ENCODE measurements at regions not wholly inside any gene's neighbourhood (a gene's known extent, or its start where the extent isn't known, plus 50 kb on each side); places are given as distances from the start of the nearest gene placed in this dataset.

DNA sequence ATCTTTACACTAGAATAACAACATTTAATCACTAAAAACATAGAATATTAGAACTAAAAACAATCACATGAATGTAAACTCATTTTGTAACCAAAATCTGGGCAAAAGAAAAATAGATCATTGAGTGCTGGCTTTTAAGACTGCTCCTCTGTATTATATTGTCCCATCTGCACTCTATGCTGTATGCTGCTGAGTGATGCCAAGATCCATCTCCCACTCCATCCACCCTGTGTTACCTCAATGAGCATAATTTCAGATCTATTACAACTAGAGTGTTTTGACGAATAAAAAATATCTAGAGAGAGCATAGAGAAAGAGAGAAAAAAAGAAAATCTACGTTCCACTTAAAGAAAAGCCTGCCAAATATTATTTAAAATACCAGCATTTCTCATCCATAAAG lies 1060.4 kb downstream of the ZPLD1 start:
- no peak for DNase-seq
- Histone ChIP-seq H3K4me1 (peaks cover 0 to 11% (median 0%) of the 10 kb centered on the region in 4 donors), H3K36me3 (no peaks in the 10 kb centered on the region), H3K27ac (no peak overlapping the region), H3K4me3 (no peak overlapping the region), H3K9me3 (no peaks in the 10 kb centered on the region), H3K27me3 (no peaks in the 10 kb centered on the region)
- WGBS, 2 donors: 70 to 86% methylated on average over 2 of the region's 2 CpGs
- intact Hi-C loops (cut with DNase I): no loop called here
- TF ChIP-seq POLR2A (IDR thresholded peaks at IDR 0.05): no peak
- TF ChIP-seq, protein P1, sequence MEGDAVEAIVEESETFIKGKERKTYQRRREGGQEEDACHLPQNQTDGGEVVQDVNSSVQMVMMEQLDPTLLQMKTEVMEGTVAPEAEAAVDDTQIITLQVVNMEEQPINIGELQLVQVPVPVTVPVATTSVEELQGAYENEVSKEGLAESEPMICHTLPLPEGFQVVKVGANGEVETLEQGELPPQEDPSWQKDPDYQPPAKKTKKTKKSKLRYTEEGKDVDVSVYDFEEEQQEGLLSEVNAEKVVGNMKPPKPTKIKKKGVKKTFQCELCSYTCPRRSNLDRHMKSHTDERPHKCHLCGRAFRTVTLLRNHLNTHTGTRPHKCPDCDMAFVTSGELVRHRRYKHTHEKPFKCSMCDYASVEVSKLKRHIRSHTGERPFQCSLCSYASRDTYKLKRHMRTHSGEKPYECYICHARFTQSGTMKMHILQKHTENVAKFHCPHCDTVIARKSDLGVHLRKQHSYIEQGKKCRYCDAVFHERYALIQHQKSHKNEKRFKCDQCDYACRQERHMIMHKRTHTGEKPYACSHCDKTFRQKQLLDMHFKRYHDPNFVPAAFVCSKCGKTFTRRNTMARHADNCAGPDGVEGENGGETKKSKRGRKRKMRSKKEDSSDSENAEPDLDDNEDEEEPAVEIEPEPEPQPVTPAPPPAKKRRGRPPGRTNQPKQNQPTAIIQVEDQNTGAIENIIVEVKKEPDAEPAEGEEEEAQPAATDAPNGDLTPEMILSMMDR (IDR thresholded peaks at IDR 0.05): no peak
- no peak for TF ChIP-seq EP300 (IDR thresholded peaks at IDR 0.05)
- no peak for TF ChIP-seq POLR2AphosphoS5 (IDR thresholded peaks at IDR 0.05)

GRCh38 chr3:103499132-103499900 lies 1064.5 kb downstream of the ZPLD1 start:
- 42 to 68% methylated on average over 1 of the region's 1 CpG for WGBS, 2 donors
- Histone ChIP-seq H3K36me3 (no peaks in the 10 kb centered on the region), H3K27ac (no peak overlapping the region), H3K27me3 (no peaks in the 10 kb centered on the region), H3K4me1 (peaks cover 0 to 11% (median 0%) of the 10 kb centered on the region in 4 donors), H3K9me3 (no peaks in the 10 kb centered on the region), H3K4me3 (no peak overlapping the region)
- intact Hi-C loops (cut with DNase I): no loop called here
- no peak for DNase-seq
- no peak for TF ChIP-seq POLR2A (IDR thresholded peaks at IDR 0.05)
- TF ChIP-seq, protein P1 (IDR thresholded peaks at IDR 0.05): no peak
- TF ChIP-seq EP300 (IDR thresholded peaks at IDR 0.05): no peak

DNA sequence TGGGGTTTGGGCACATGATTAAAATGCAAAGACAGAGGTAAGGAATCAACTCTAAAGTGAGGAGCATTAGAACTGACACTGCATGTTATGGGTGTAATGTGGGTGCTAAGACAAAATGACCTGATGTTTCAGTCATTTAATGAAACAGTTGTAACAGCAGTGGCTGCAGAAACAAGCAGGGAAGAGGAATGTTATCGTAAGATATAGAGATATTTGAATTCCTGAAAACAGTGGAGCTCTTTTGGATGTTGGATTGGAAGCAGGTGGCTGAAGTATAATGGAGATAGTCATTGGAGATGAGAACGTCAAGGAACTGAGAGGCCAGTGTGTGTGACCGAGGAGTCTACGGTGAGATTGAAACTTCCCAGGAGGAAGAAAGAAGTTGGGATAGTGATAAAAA lies 1065.2 kb downstream of the ZPLD1 start:
- Histone ChIP-seq H3K27me3 (no peaks in the 10 kb centered on the region), H3K9me3 (no peaks in the 10 kb centered on the region), H3K4me1 (peaks cover 0 to 11% (median 0%) of the 10 kb centered on the region in 4 donors), H3K27ac (no peak overlapping the region), H3K36me3 (no peaks in the 10 kb centered on the region), H3K4me3 (no peak overlapping the region)
- intact Hi-C loops (cut with DNase I): no loop called here
- TF ChIP-seq, protein P1 (IDR thresholded peaks at IDR 0.05): no peak
- no peak for TF ChIP-seq EP300 (IDR thresholded peaks at IDR 0.05)
- TF ChIP-seq POLR2AphosphoS5 (IDR thresholded peaks at IDR 0.05): no peak
- TF ChIP-seq POLR2A (IDR thresholded peaks at IDR 0.05): no peak
- DNase-seq: no peak
- WGBS, 2 donors: 87 to 88% methylated on average over 4 of the region's 4 CpGs

DNA sequence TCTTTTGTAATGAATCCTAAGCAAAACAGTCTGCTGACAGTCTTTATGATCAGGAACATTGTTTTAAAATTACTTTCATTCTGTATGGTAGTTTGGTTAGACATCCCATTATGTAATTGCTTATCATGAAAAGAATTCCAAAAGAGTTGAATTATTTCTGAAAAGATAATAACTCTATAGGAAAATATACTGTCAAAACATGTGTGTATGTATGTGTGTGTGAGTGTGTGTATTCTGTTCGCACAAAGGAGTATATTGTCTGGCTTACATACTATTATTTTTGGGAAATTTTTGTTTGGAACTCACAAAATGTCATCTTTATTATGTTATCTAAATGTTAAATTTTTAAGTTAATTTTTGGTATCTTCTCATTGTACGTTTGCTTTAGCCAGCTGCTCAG lies 1075.9 kb downstream of the ZPLD1 start:
- 35 to 60% methylated on average over 2 of the region's 2 CpGs for WGBS, 2 donors
- Histone ChIP-seq H3K4me1 (no peaks in the 10 kb centered on the region), H3K27me3 (no peaks in the 10 kb centered on the region), H3K4me3 (no peak overlapping the region), H3K27ac (no peak overlapping the region), H3K9me3 (no peaks in the 10 kb centered on the region), H3K36me3 (no peaks in the 10 kb centered on the region)
- intact Hi-C loops (cut with DNase I): no loop called here
- TF ChIP-seq, protein P1 (IDR thresholded peaks at IDR 0.05): no peak
- TF ChIP-seq POLR2A (IDR thresholded peaks at IDR 0.05) (no peak), POLR2AphosphoS5 (IDR thresholded peaks at IDR 0.05) (no peak), EP300 (IDR thresholded peaks at IDR 0.05) (no peak)
- DNase-seq: no peak

DNA sequence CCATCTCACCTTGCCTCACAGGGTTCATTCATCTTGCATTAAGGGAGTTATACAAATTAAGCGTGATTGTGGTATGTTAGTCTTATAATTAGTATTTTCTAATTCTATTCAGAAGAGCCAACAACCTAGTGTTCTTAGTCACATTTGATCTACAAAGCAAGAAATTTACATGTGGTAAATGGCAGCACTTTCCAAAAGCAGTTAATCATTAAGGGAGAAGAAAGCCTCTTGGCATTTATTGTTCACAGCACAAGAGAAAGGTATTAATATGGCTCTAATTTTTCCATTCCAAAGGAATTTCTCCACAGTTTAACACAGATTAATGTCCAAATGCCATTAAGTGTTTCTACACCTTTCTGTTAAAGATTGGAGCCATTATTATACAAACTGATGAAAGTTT lies 1077.1 kb downstream of the ZPLD1 start:
- Histone ChIP-seq H3K4me3 (no peak overlapping the region), H3K36me3 (no peaks in the 10 kb centered on the region), H3K27me3 (no peaks in the 10 kb centered on the region), H3K9me3 (no peaks in the 10 kb centered on the region), H3K27ac (no peak overlapping the region), H3K4me1 (no peaks in the 10 kb centered on the region)
- TF ChIP-seq POLR2AphosphoS5 (IDR thresholded peaks at IDR 0.05) (no peak), POLR2A (IDR thresholded peaks at IDR 0.05) (no peak), EP300 (IDR thresholded peaks at IDR 0.05) (no peak)
- TF ChIP-seq, protein P1 (IDR thresholded peaks at IDR 0.05): no peak
- intact Hi-C loops (cut with DNase I): no loop called here
- DNase-seq: no peak
- 87 to 92% methylated on average over 1 of the region's 1 CpG for WGBS, 2 donors

Measured in sigmoid colon (tissue), 6 donors.